Tibial artery (tissue), 4 donors: ENCODE measurements at regions not wholly inside any gene's neighbourhood (a gene's known extent, or its start where the extent isn't known, plus 50 kb on each side); places are given as distances from the start of the nearest gene placed in this dataset.

Source experiments
- DNase-seq, 2 donors: peaks; one replicate each; pipeline ENCODE4 v3.0.0-alpha.2; 2019
- H3K27ac ChIP-seq, 2 donors: fragments of 200-600 bp; sonication (generic) in 1 of 2; 1 replicate in 1 of 2; 2 replicates in 1 of 2; pipeline ENCODE4 v1.5.1; 2018 to 2019; ENCODE audit warnings: mild to moderate bottlenecking in 1 of 2
- H3K27me3 ChIP-seq, 2 donors: fragments of 200-600 bp; sonication (generic) in 1 of 2; one replicate each; pipeline versions ENCODE4 v1.5.1 to v1.6.0; 2016 to 2019
- H3K36me3 ChIP-seq, 3 donors: fragments of 200-600 bp; sonication (generic) in 2 of 3; one replicate each; pipeline ENCODE4 v1.5.1; 2016 to 2019; ENCODE audit warnings: mild to moderate bottlenecking in 2 of 3
- H3K4me1 ChIP-seq, 4 donors: fragments of 200-600 bp; sonication (generic) in 2 of 4; 1 replicate in 3 of 4; 2 replicates in 1 of 4; pipeline ENCODE4 v1.5.1; 2016 to 2019
- H3K4me3 ChIP-seq, 2 donors: fragments of 200-600 bp; sonication (generic) in 1 of 2; 1 replicate in 1 of 2; 2 replicates in 1 of 2; pipeline ENCODE4 v1.5.1; 2018 to 2019; ENCODE audit warnings: mild to moderate bottlenecking in 2 of 2
- H3K9me3 ChIP-seq, 3 donors: fragments of 200-600 bp; sonication (generic) in 1 of 3; one replicate each; pipeline ENCODE4 v1.5.1; 2016 to 2019
- intact Hi-C: fragments of 100-400 bp; cut with DNase I; formaldehyde crosslinking; loops from one replicate; pipeline ENCODE4 v1.15.0; 2023; ENCODE audit warnings: low total_unique reads
- TF ChIP-seq, protein P1 (sequence below), 2 experiments: fragments of 200-600 bp in 1 of 2; fragments of 450-650 bp in 1 of 2; IDR thresholded peaks; one replicate each; pipeline ENCODE4 v1.5.1; 2017 to 2019; ENCODE audit warnings: antibody characterized with exemption in 2 of 2, mild to moderate bottlenecking in 1 of 2, moderate library complexity in 1 of 2

DNA sequence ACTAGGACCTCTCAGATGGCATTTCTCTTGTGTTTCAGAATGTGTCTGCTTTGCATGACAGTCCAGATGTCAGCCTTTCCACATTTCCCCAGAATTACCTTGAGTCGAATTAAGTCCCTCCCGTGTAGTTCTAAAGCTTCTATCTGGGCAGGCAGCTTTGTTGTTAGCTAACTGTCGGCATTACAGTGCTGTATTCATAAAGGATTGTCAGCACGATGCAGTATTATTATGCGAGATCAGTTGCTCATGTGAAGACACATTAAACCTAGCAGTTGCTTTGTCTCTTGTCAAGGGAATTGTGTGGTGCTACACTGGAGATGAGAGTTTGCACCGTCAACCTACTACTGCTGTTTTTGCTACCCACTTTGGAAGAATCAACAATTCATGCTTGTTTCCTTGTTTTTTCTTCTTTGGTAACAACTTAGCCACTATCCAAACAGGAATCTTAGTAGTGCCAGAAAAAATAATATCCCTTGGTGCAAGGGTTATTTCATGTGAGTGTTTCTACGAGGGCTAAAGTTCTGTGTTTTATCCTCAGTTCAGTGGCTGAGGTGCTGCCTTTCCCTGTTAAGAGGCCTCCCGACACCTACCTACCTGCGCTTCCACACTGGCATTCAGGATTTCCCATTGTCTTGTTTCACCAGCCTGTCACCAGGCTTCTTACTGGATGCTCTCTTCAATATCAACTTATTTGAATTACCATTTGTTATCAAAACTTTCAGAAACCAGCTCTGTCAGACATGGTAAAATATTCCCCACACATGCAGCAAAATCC is 297.9 kb upstream of the G2E3 start:
- intact Hi-C loops = no loop called here
- TF ChIP-seq, protein P1, sequence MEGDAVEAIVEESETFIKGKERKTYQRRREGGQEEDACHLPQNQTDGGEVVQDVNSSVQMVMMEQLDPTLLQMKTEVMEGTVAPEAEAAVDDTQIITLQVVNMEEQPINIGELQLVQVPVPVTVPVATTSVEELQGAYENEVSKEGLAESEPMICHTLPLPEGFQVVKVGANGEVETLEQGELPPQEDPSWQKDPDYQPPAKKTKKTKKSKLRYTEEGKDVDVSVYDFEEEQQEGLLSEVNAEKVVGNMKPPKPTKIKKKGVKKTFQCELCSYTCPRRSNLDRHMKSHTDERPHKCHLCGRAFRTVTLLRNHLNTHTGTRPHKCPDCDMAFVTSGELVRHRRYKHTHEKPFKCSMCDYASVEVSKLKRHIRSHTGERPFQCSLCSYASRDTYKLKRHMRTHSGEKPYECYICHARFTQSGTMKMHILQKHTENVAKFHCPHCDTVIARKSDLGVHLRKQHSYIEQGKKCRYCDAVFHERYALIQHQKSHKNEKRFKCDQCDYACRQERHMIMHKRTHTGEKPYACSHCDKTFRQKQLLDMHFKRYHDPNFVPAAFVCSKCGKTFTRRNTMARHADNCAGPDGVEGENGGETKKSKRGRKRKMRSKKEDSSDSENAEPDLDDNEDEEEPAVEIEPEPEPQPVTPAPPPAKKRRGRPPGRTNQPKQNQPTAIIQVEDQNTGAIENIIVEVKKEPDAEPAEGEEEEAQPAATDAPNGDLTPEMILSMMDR (IDR thresholded peaks at IDR 0.05) = no peak
- Histone ChIP-seq H3K27me3 (no peaks in the 10 kb centered on the region), H3K36me3 (no peaks in the 10 kb centered on the region), H3K9me3 (no peaks in the 10 kb centered on the region), H3K4me3 (no peak overlapping the region), H3K27ac (no peak overlapping the region), H3K4me1 (no peaks in the 10 kb centered on the region)
- DNase-seq = no peak

DNA sequence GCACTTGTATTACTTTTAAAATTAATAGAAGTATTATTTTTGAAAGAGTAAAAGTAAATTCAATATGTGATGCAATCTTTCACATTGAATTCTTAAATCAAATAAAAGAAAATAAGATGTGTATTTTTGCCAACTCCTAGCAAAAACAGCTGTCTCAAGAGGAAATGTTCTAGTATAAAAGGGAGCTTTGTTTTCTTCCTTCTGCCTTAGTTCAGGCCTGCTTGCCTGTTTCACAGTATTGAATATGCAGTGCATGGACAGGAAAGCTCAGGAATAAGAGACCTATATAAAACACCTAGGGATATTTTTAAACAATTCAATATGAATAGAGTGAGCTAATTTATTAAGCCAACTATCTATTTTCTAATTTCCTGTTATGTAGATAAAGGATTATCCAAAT is 294.8 kb upstream of the G2E3 start:
- no peak overlapping the region for H3K27ac ChIP-seq
- intact Hi-C loops = no loop called here
- H3K36me3 ChIP-seq = no peaks in the 10 kb centered on the region
- no peaks in the 10 kb centered on the region for H3K9me3 ChIP-seq
- TF ChIP-seq, protein P1 (IDR thresholded peaks at IDR 0.05) = no peak
- DNase-seq = no peak
- H3K4me3 ChIP-seq = no peak overlapping the region
- no peaks in the 10 kb centered on the region for H3K27me3 ChIP-seq
- H3K4me1 ChIP-seq = no peaks in the 10 kb centered on the region

DNA sequence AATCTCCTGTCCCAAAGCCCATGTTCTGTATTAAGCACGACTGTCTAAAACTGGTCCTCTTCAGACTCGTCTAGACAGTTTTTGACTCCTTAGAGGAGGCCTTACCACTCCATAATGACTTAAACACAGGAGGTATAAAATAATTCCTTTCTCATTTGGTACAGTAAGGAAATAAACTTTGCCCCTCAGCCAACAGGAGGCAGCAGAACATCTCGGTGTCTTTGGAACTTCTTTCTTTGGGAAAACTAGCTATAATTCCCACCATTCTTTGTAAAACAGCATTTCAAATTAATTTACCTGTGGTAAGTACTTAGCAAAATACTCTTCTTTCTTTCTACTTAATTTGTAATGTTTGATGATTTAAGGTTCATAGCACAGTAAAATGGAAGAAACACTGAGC is 292.7 kb upstream of the G2E3 start:
- TF ChIP-seq, protein P1 (IDR thresholded peaks at IDR 0.05) = no peak
- no peaks in the 10 kb centered on the region for H3K27me3 ChIP-seq
- no peak for DNase-seq
- H3K27ac ChIP-seq = no peak overlapping the region
- H3K4me3 ChIP-seq = no peak overlapping the region
- no peaks in the 10 kb centered on the region for H3K9me3 ChIP-seq
- H3K36me3 ChIP-seq = no peaks in the 10 kb centered on the region
- peaks cover 0 to 3% (median 0%) of the 10 kb centered on the region in 4 donors for H3K4me1 ChIP-seq
- intact Hi-C loops = no loop called here

DNA sequence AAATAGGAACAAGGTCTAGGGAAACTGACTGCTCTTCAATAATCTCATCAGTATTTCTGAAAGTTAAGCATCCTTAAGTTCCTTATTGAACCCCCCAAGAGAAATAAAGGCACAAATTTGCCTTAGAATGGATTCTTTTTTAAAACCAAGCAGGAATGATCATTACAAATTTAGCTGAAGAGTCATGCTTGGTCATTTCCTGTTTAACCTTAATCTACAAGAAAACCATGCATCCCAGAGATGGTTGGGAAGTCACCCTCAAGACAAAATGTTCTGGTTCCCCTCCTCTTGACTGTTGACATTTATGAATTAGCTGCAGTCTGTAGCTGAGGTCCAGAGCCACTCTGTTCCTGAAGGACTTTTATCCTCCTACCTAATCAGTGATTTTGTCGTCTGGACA is 291.8 kb upstream of the G2E3 start:
- TF ChIP-seq, protein P1 (IDR thresholded peaks at IDR 0.05) = no peak
- intact Hi-C loops = no loop called here
- peaks cover 0 to 3% (median 0%) of the 10 kb centered on the region in 4 donors for H3K4me1 ChIP-seq
- H3K27ac ChIP-seq = no peak overlapping the region
- no peaks in the 10 kb centered on the region for H3K36me3 ChIP-seq
- H3K27me3 ChIP-seq = no peaks in the 10 kb centered on the region
- H3K4me3 ChIP-seq = no peak overlapping the region
- no peak for DNase-seq
- no peaks in the 10 kb centered on the region for H3K9me3 ChIP-seq

DNA sequence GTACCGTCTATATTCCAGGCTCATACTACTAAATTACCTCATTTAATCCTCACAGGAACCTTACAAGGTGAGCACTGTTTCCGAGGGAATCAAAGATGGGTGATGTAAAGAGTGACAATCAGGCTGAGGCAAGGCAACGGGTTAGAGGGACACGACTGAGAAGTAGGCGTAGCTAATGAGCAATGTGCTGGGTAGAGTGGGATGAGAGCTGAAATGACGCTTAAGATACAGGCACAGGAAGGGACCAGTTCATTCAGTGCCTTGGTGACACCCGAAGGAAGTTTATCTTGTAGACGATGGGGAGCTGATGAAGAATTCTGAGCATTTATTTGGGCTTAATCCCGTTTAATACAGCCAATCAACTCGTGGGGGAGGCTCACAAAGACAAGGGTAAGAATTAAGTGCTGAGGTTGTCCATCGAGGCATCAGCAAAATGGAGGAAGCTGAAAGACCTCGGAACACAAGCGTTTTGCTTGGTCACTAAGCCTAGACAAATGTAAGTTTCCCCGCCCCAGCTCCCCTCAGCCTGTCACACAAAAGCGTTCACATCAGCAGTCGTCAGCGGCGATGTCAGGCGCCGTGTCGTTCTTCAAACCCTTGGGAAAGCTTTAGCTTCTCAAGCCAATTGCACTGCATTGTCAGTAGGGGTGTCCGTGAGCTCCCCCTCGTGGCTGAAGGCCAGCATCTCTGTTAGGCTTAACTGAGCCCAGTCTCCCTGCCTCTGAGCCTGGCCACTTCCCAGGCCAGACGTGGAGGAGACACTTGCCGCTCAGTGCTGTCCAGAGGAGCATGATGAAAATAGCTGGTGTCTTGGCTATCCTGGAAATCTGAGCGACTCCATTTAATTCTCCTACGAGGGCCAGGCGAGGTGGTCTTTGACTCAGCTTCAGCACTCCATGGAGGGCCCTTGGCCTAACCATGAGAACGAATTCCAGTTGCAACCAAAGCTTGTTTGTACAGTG is 288.5 kb upstream of the G2E3 start:
- Histone ChIP-seq H3K9me3 (no peaks in the 10 kb centered on the region), H3K27ac (peak overlapping the region in 1 of 2 donors; percentile 2), H3K4me1 (peaks cover 0 to 3% (median 0%) of the 10 kb centered on the region in 4 donors), H3K27me3 (peaks cover 0 to 3% of the 10 kb centered on the region in 2 donors), H3K4me3 (peak overlapping the region; percentile 17 to 42), H3K36me3 (no peaks in the 10 kb centered on the region)
- TF ChIP-seq, protein P1 (IDR thresholded peaks at IDR 0.05) = peak; percentile 69 to 87
- intact Hi-C loops = no loop called here
- peak; percentile 81 to 90 for DNase-seq
